HT-29 (cell line): ENCODE measurements at regions not wholly inside any gene's neighbourhood (a gene's known extent, or its start where the extent isn't known, plus 50 kb on each side); places are given as distances from the start of the nearest gene placed in this dataset.
"Not testable (repeated sequence)": the region's sequence is repeated elsewhere in the genome, so short reads cannot be mapped to it uniquely, and the experiment has no call there.

Experiments used
- DNase-seq: peaks from one replicate; pipeline ENCODE4 v3.0.0-alpha.2; 2015; ENCODE audit warnings: low spot score

GRCh38 chr6:71360556-71361335 lies 72.1 kb downstream of the OGFRL1 start:
- DNase-seq: not testable (repeated sequence)

GRCh38 chr6:71364889-71365542 lies 76.4 kb downstream of the OGFRL1 start:
- DNase-seq: no peak

- no peak for DNase-seq
Measured at GRCh38 chr6:71367756-71368155, 79.1 kb downstream of the OGFRL1 start.

- DNase-seq: no peak
Measured at GRCh38 chr6:71368284-71368683, 79.7 kb downstream of the OGFRL1 start.

GRCh38 chr6:71371559-71371958 lies 82.9 kb downstream of the OGFRL1 start:
- DNase-seq: no peak

GRCh38 chr6:71373943-71374342 lies 85.3 kb downstream of the OGFRL1 start:
- no peak for DNase-seq

- no peak for DNase-seq
Measured at GRCh38 chr6:71375676-71376075, 87.1 kb downstream of the OGFRL1 start.

- DNase-seq: no peak
Measured at GRCh38 chr6:71376830-71377229, 88.2 kb downstream of the OGFRL1 start.

GRCh38 chr6:71383476-71383875 lies 94.9 kb downstream of the OGFRL1 start:
- DNase-seq: peak; percentile 30

GRCh38 chr6:71383901-71384489 lies 95.4 kb downstream of the OGFRL1 start:
- peak; percentile 73 for DNase-seq

- DNase-seq: no peak
Measured at GRCh38 chr6:71385111-71385822, 96.7 kb downstream of the OGFRL1 start.

- DNase-seq: no peak
Measured at GRCh38 chr6:71386215-71386614, 97.6 kb downstream of the OGFRL1 start.

GRCh38 chr6:71387179-71387578 lies 98.6 kb downstream of the OGFRL1 start:
- DNase-seq: no peak

- DNase-seq: no peak
Measured at GRCh38 chr6:71388068-71388744, 99.6 kb downstream of the OGFRL1 start.

- DNase-seq: no peak
Measured at GRCh38 chr6:71388856-71389527, 100.4 kb downstream of the OGFRL1 start.

GRCh38 chr6:71391126-71391525 lies 102.5 kb downstream of the OGFRL1 start:
- DNase-seq: no peak

- DNase-seq: no peak
Measured at GRCh38 chr6:71392276-71392675, 103.7 kb downstream of the OGFRL1 start.

- no peak for DNase-seq
Measured at GRCh38 chr6:71393471-71393870, 104.9 kb downstream of the OGFRL1 start.

- DNase-seq: no peak
Measured at GRCh38 chr6:71393981-71394432, 105.4 kb downstream of the OGFRL1 start.

GRCh38 chr6:71394926-71395325 lies 106.3 kb downstream of the OGFRL1 start:
- DNase-seq: no peak
